ENCODE measurements at regions not wholly inside any gene's neighbourhood (a gene's known extent, or its start where the extent isn't known, plus 50 kb on each side); places are given as distances from the start of the nearest gene placed in this dataset.

- H3K27me3 ChIP-seq (ENCODE audit: control insufficient read depth in 1 of 2, insufficient read depth in 2 of 2, low read length in 2 of 2), result no peaks in the 10 kb centered on the region
- H3K9ac ChIP-seq (ENCODE audit: low read length), result no peak overlapping the region
- no peak overlapping the region for H3K27ac ChIP-seq (ENCODE audit: low read depth, low read length)
- peaks cover 18% of the 10 kb centered on the region for H3K4me1 ChIP-seq (ENCODE audit: insufficient read depth, low read length)
- H3K4me3 ChIP-seq (ENCODE audit: low read depth in 1 of 2, low read length in 2 of 2), result no peak overlapping the region
- H3K36me3 ChIP-seq (ENCODE audit: insufficient read depth, low read length), result no peaks in the 10 kb centered on the region
- H3K9me3 ChIP-seq (ENCODE audit: low read length), result no peaks in the 10 kb centered on the region
Observed at GRCh38 chr5:39489263-39489662, 64.5 kb upstream of the DAB2 start.

GRCh38 chr5:39486790-39487189 is 62.0 kb upstream of the DAB2 start:
- Histone ChIP-seq H3K36me3 (ENCODE audit: insufficient read depth, low read length) (no peaks in the 10 kb centered on the region), H3K4me1 (ENCODE audit: insufficient read depth, low read length) (peaks cover 15% of the 10 kb centered on the region), H3K4me3 (ENCODE audit: low read depth in 1 of 2, low read length in 2 of 2) (no peak overlapping the region), H3K9me3 (ENCODE audit: low read length) (no peaks in the 10 kb centered on the region), H3K9ac (ENCODE audit: low read length) (no peak overlapping the region), H3K27ac (ENCODE audit: low read depth, low read length) (no peak overlapping the region), H3K27me3 (ENCODE audit: control insufficient read depth in 1 of 2, insufficient read depth in 2 of 2, low read length in 2 of 2) (no peaks in the 10 kb centered on the region)

- no peaks in the 10 kb centered on the region for H3K27me3 ChIP-seq (ENCODE audit: control insufficient read depth in 1 of 2, insufficient read depth in 2 of 2, low read length in 2 of 2)
- peaks cover 15% of the 10 kb centered on the region for H3K4me1 ChIP-seq (ENCODE audit: insufficient read depth, low read length)
- H3K9ac ChIP-seq (ENCODE audit: low read length), result no peak overlapping the region
- no peaks in the 10 kb centered on the region for H3K9me3 ChIP-seq (ENCODE audit: low read length)
- no peaks in the 10 kb centered on the region for H3K36me3 ChIP-seq (ENCODE audit: insufficient read depth, low read length)
- no peak overlapping the region for H3K4me3 ChIP-seq (ENCODE audit: low read depth in 1 of 2, low read length in 2 of 2)
- no peak overlapping the region for H3K27ac ChIP-seq (ENCODE audit: low read depth, low read length)
Observed at GRCh38 chr5:39486361-39486760, 61.6 kb upstream of the DAB2 start.

- Histone ChIP-seq H3K27ac (ENCODE audit: low read depth, low read length) (no peak overlapping the region), H3K9ac (ENCODE audit: low read length) (no peak overlapping the region), H3K36me3 (ENCODE audit: insufficient read depth, low read length) (no peaks in the 10 kb centered on the region), H3K27me3 (ENCODE audit: control insufficient read depth in 1 of 2, insufficient read depth in 2 of 2, low read length in 2 of 2) (no peaks in the 10 kb centered on the region), H3K4me1 (ENCODE audit: insufficient read depth, low read length) (peaks cover 15% of the 10 kb centered on the region), H3K9me3 (ENCODE audit: low read length) (no peaks in the 10 kb centered on the region), H3K4me3 (ENCODE audit: low read depth in 1 of 2, low read length in 2 of 2) (no peak overlapping the region)
Observed at GRCh38 chr5:39485079-39485478, 60.3 kb upstream of the DAB2 start.

GRCh38 chr5:39484673-39485072 is 59.9 kb upstream of the DAB2 start:
- Histone ChIP-seq H3K27ac (ENCODE audit: low read depth, low read length) (no peak overlapping the region), H3K4me3 (ENCODE audit: low read depth in 1 of 2, low read length in 2 of 2) (no peak overlapping the region), H3K9me3 (ENCODE audit: low read length) (no peaks in the 10 kb centered on the region), H3K27me3 (ENCODE audit: control insufficient read depth in 1 of 2, insufficient read depth in 2 of 2, low read length in 2 of 2) (no peaks in the 10 kb centered on the region), H3K9ac (ENCODE audit: low read length) (no peak overlapping the region), H3K4me1 (ENCODE audit: insufficient read depth, low read length) (peaks cover 15% of the 10 kb centered on the region), H3K36me3 (ENCODE audit: insufficient read depth, low read length) (no peaks in the 10 kb centered on the region)

GRCh38 chr5:39482098-39482497 is 57.3 kb upstream of the DAB2 start:
- Histone ChIP-seq H3K9ac (ENCODE audit: low read length) (no peak overlapping the region), H3K27ac (ENCODE audit: low read depth, low read length) (no peak overlapping the region)

GRCh38 chr5:39479537-39479936 is 54.8 kb upstream of the DAB2 start:
- no peak overlapping the region for H3K9ac ChIP-seq (ENCODE audit: low read length)
- H3K27me3 ChIP-seq (ENCODE audit: control insufficient read depth in 1 of 2, insufficient read depth in 2 of 2, low read length in 2 of 2), result no peaks in the 10 kb centered on the region
- no peaks in the 10 kb centered on the region for H3K9me3 ChIP-seq (ENCODE audit: low read length)
- H3K36me3 ChIP-seq (ENCODE audit: insufficient read depth, low read length), result no peaks in the 10 kb centered on the region
- no peak overlapping the region for H3K4me3 ChIP-seq (ENCODE audit: low read depth in 1 of 2, low read length in 2 of 2)
- H3K4me1 ChIP-seq (ENCODE audit: insufficient read depth, low read length), result peaks cover 9% of the 10 kb centered on the region
- no peak overlapping the region for H3K27ac ChIP-seq (ENCODE audit: low read depth, low read length)

More at GRCh38 chr5:39482098-39482497, 57.3 kb upstream of the DAB2 start:
- no peak overlapping the region for H3K4me3 ChIP-seq (ENCODE audit: low read depth in 1 of 2, low read length in 2 of 2)
- H3K9me3 ChIP-seq (ENCODE audit: low read length), result no peaks in the 10 kb centered on the region
- no peaks in the 10 kb centered on the region for H3K27me3 ChIP-seq (ENCODE audit: control insufficient read depth in 1 of 2, insufficient read depth in 2 of 2, low read length in 2 of 2)
- peaks cover 15% of the 10 kb centered on the region for H3K4me1 ChIP-seq (ENCODE audit: insufficient read depth, low read length)
- no peaks in the 10 kb centered on the region for H3K36me3 ChIP-seq (ENCODE audit: insufficient read depth, low read length)

- Histone ChIP-seq H3K4me1 (ENCODE audit: insufficient read depth, low read length) (peaks cover 6% of the 10 kb centered on the region), H3K36me3 (ENCODE audit: insufficient read depth, low read length) (no peaks in the 10 kb centered on the region), H3K9me3 (ENCODE audit: low read length) (no peaks in the 10 kb centered on the region), H3K9ac (ENCODE audit: low read length) (no peak overlapping the region), H3K27me3 (ENCODE audit: control insufficient read depth in 1 of 2, insufficient read depth in 2 of 2, low read length in 2 of 2) (no peaks in the 10 kb centered on the region), H3K27ac (ENCODE audit: low read depth, low read length) (no peak overlapping the region), H3K4me3 (ENCODE audit: low read depth in 1 of 2, low read length in 2 of 2) (no peak overlapping the region)
Observed at GRCh38 chr5:39478863-39479262, 54.1 kb upstream of the DAB2 start.

- no peak overlapping the region for H3K27ac ChIP-seq (ENCODE audit: low read depth, low read length)
Observed at GRCh38 chr5:39476843-39477220, 52.1 kb upstream of the DAB2 start.

GRCh38 chr5:39475881-39476842 is 51.4 kb upstream of the DAB2 start:
- Histone ChIP-seq H3K9me3 (ENCODE audit: low read length) (no peaks in the 10 kb centered on the region), H3K9ac (ENCODE audit: low read length) (no peak overlapping the region), H3K27ac (ENCODE audit: low read depth, low read length) (no peak overlapping the region), H3K36me3 (ENCODE audit: insufficient read depth, low read length) (no peaks in the 10 kb centered on the region), H3K4me1 (ENCODE audit: insufficient read depth, low read length) (peaks cover 6% of the 10 kb centered on the region), H3K27me3 (ENCODE audit: control insufficient read depth in 1 of 2, insufficient read depth in 2 of 2, low read length in 2 of 2) (no peaks in the 10 kb centered on the region), H3K4me3 (ENCODE audit: low read depth in 1 of 2, low read length in 2 of 2) (no peak overlapping the region)

More at GRCh38 chr5:39476843-39477220, 52.1 kb upstream of the DAB2 start:
- Histone ChIP-seq H3K36me3 (ENCODE audit: insufficient read depth, low read length) (no peaks in the 10 kb centered on the region), H3K9me3 (ENCODE audit: low read length) (no peaks in the 10 kb centered on the region), H3K9ac (ENCODE audit: low read length) (no peak overlapping the region), H3K4me1 (ENCODE audit: insufficient read depth, low read length) (peaks cover 6% of the 10 kb centered on the region), H3K27me3 (ENCODE audit: control insufficient read depth in 1 of 2, insufficient read depth in 2 of 2, low read length in 2 of 2) (no peaks in the 10 kb centered on the region), H3K4me3 (ENCODE audit: low read depth in 1 of 2, low read length in 2 of 2) (no peak overlapping the region)

- Histone ChIP-seq H3K36me3 (ENCODE audit: insufficient read depth, low read length) (no peaks in the 10 kb centered on the region), H3K27ac (ENCODE audit: low read depth, low read length) (no peak overlapping the region), H3K9ac (ENCODE audit: low read length) (no peak overlapping the region), H3K27me3 (ENCODE audit: control insufficient read depth in 1 of 2, insufficient read depth in 2 of 2, low read length in 2 of 2) (no peaks in the 10 kb centered on the region), H3K4me3 (ENCODE audit: low read depth in 1 of 2, low read length in 2 of 2) (no peak overlapping the region), H3K9me3 (ENCODE audit: low read length) (no peaks in the 10 kb centered on the region), H3K4me1 (ENCODE audit: insufficient read depth, low read length) (peaks cover 6% of the 10 kb centered on the region)
Observed at GRCh38 chr5:39475159-39475571, 50.4 kb upstream of the DAB2 start.
